ENCODE measurements at regions not wholly inside any gene's neighbourhood (a gene's known extent, or its start where the extent isn't known, plus 50 kb on each side); places are given as distances from the start of the nearest gene placed in this dataset.

DNA sequence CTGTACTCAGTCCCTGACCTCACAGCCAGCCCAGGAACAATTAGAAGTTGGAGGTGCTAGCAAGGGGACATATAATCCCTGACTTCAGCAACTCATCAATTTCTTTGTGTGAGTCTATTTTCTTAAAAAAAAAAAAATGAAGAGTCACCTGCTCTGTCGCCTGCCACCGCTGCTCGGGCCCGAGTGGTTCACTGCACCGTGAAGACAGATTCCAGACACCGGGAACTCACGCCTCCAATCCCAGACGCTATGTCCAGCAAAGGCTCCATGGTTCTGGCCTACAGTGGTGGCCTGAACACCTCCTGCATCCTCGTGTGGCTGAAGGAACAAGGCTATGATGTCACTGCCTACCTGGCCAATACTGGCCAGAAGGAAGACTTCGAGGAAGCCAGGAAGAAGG lies 606.6 kb downstream of the PRELID2 start:
- H3F3A ChIP-seq (ENCODE audit: low read depth), result no peaks in the 10 kb centered on the region

GRCh38 chr5:145227881-145228280 lies 607.3 kb downstream of the PRELID2 start:
- no peaks in the 10 kb centered on the region for H4K20me1 ChIP-seq (ENCODE audit: insufficient read depth, low read length, poor library complexity, severe bottlenecking)
- no peak overlapping the region for H3K4me3 ChIP-seq (ENCODE audit: low read length, poor library complexity, severe bottlenecking)
- H3K9me2 ChIP-seq (replicated peaks; ENCODE audit: low read depth, low read length), result no peaks in the 10 kb centered on the region
- H3K79me2 ChIP-seq (ENCODE audit: insufficient read depth, low read length), result no peaks in the 10 kb centered on the region
- H3K9ac ChIP-seq (ENCODE audit: low read depth, low read length, poor library complexity, severe bottlenecking), result no peak overlapping the region
- H3K9me3 ChIP-seq (ENCODE audit: insufficient read depth, low read depth, low read length), result no peaks in the 10 kb centered on the region
- H3K27me3 ChIP-seq (ENCODE audit: insufficient read depth, low read length, poor library complexity, severe bottlenecking), result no peaks in the 10 kb centered on the region
- H2AFZ ChIP-seq (ENCODE audit: low read length), result no peak overlapping the region
- no peaks in the 10 kb centered on the region for H3K36me3 ChIP-seq (ENCODE audit: insufficient read depth, low read length)
- no peaks in the 10 kb centered on the region for H3F3A ChIP-seq (ENCODE audit: low read depth)
- TF ChIP-seq, protein P1, sequence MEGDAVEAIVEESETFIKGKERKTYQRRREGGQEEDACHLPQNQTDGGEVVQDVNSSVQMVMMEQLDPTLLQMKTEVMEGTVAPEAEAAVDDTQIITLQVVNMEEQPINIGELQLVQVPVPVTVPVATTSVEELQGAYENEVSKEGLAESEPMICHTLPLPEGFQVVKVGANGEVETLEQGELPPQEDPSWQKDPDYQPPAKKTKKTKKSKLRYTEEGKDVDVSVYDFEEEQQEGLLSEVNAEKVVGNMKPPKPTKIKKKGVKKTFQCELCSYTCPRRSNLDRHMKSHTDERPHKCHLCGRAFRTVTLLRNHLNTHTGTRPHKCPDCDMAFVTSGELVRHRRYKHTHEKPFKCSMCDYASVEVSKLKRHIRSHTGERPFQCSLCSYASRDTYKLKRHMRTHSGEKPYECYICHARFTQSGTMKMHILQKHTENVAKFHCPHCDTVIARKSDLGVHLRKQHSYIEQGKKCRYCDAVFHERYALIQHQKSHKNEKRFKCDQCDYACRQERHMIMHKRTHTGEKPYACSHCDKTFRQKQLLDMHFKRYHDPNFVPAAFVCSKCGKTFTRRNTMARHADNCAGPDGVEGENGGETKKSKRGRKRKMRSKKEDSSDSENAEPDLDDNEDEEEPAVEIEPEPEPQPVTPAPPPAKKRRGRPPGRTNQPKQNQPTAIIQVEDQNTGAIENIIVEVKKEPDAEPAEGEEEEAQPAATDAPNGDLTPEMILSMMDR (conservative IDR thresholded peaks at IDR 0.05; ENCODE audit: low read length), result no peak
- TF ChIP-seq EZH2phosphoT487 (IDR thresholded peaks at IDR 0.05; ENCODE audit: borderline replicate concordance), result no peak
- no peaks in the 10 kb centered on the region for H3K4me1 ChIP-seq (ENCODE audit: insufficient read depth, low read length, poor library complexity, severe bottlenecking)
- H3K4me2 ChIP-seq (ENCODE audit: low read depth, low read length, poor library complexity, severe bottlenecking), result no peak overlapping the region

More for the DNA sequence above, 606.6 kb downstream of the PRELID2 start:
- H3K4me1 ChIP-seq (ENCODE audit: insufficient read depth, low read length, poor library complexity, severe bottlenecking), result no peaks in the 10 kb centered on the region
- H3K9me3 ChIP-seq (ENCODE audit: insufficient read depth, low read depth, low read length), result no peaks in the 10 kb centered on the region
- H4K20me1 ChIP-seq (ENCODE audit: insufficient read depth, low read length, poor library complexity, severe bottlenecking), result no peaks in the 10 kb centered on the region
- H3K36me3 ChIP-seq (ENCODE audit: insufficient read depth, low read length), result no peaks in the 10 kb centered on the region
- H2AFZ ChIP-seq (ENCODE audit: low read length), result no peak overlapping the region
- H3K9ac ChIP-seq (ENCODE audit: low read depth, low read length, poor library complexity, severe bottlenecking), result no peak overlapping the region
- no peaks in the 10 kb centered on the region for H3K79me2 ChIP-seq (ENCODE audit: insufficient read depth, low read length)
- no peaks in the 10 kb centered on the region for H3K9me2 ChIP-seq (replicated peaks; ENCODE audit: low read depth, low read length)
- H3K27me3 ChIP-seq (ENCODE audit: insufficient read depth, low read length, poor library complexity, severe bottlenecking), result no peaks in the 10 kb centered on the region
- TF ChIP-seq, protein P1 (conservative IDR thresholded peaks at IDR 0.05; ENCODE audit: low read length), result no peak
- no peak for TF ChIP-seq EZH2phosphoT487 (IDR thresholded peaks at IDR 0.05; ENCODE audit: borderline replicate concordance)
- H3K4me3 ChIP-seq (ENCODE audit: low read length, poor library complexity, severe bottlenecking), result no peak overlapping the region
- H3K4me2 ChIP-seq (ENCODE audit: low read depth, low read length, poor library complexity, severe bottlenecking), result no peak overlapping the region

GRCh38 chr5:145226726-145227125 lies 608.4 kb downstream of the PRELID2 start:
- Histone ChIP-seq H3K4me2 (ENCODE audit: low read depth, low read length, poor library complexity, severe bottlenecking) (no peak overlapping the region), H3K9ac (ENCODE audit: low read depth, low read length, poor library complexity, severe bottlenecking) (no peak overlapping the region), H3K79me2 (ENCODE audit: insufficient read depth, low read length) (no peaks in the 10 kb centered on the region), H3K9me3 (ENCODE audit: insufficient read depth, low read depth, low read length) (no peaks in the 10 kb centered on the region), H3K9me2 (replicated peaks; ENCODE audit: low read depth, low read length) (no peaks in the 10 kb centered on the region), H4K20me1 (ENCODE audit: insufficient read depth, low read length, poor library complexity, severe bottlenecking) (no peaks in the 10 kb centered on the region), H3F3A (ENCODE audit: low read depth) (no peaks in the 10 kb centered on the region), H3K4me3 (ENCODE audit: low read length, poor library complexity, severe bottlenecking) (no peak overlapping the region), H3K36me3 (ENCODE audit: insufficient read depth, low read length) (no peaks in the 10 kb centered on the region), H2AFZ (ENCODE audit: low read length) (no peak overlapping the region), H3K27me3 (ENCODE audit: insufficient read depth, low read length, poor library complexity, severe bottlenecking) (no peaks in the 10 kb centered on the region), H3K4me1 (ENCODE audit: insufficient read depth, low read length, poor library complexity, severe bottlenecking) (no peaks in the 10 kb centered on the region)
- TF ChIP-seq, protein P1 (conservative IDR thresholded peaks at IDR 0.05; ENCODE audit: low read length), result no peak
- no peak for TF ChIP-seq EZH2phosphoT487 (IDR thresholded peaks at IDR 0.05; ENCODE audit: borderline replicate concordance)
